Osteoblast (primary cell): ENCODE measurements at regions not wholly inside any gene's neighbourhood (a gene's known extent, or its start where the extent isn't known, plus 50 kb on each side); places are given as distances from the start of the nearest gene placed in this dataset.

Source experiments
- DNase-seq: peaks from one replicate; pipeline ENCODE4 v3.0.0; 2011; ENCODE audit warnings: low spot score, mixed read lengths; ENCODE audit not compliant: insufficient read length; ENCODE audit errors: missing footprints
- H2AFZ ChIP-seq: 2 replicates; pipeline ENCODE4 v1.6.0; 2011; ENCODE audit warnings: mild to moderate bottlenecking, low read length
- H3K27ac ChIP-seq: 2 replicates; pipeline ENCODE4 v1.5.1; 2011; ENCODE audit warnings: mild to moderate bottlenecking, low read depth, low read length, moderate library complexity
- H3K27me3 ChIP-seq: 2 replicates; pipeline ENCODE4 v1.6.0; 2012; ENCODE audit warnings: mild to moderate bottlenecking, control low read depth, inconsistent platforms, low read length, moderate library complexity; ENCODE audit not compliant: insufficient read depth
- H3K36me3 ChIP-seq: 2 replicates; pipeline ENCODE4 v1.5.1; 2011; ENCODE audit warnings: mild to moderate bottlenecking, low read length, control low read depth, moderate library complexity; ENCODE audit not compliant: insufficient read depth
- H3K4me1 ChIP-seq: 2 replicates; pipeline ENCODE4 v1.5.1; 2011; ENCODE audit warnings: mild to moderate bottlenecking, low read length, control low read depth, moderate library complexity; ENCODE audit not compliant: insufficient read depth
- H3K4me2 ChIP-seq: 2 replicates; pipeline ENCODE4 v1.6.0; 2011; ENCODE audit warnings: mild to moderate bottlenecking, low read length; ENCODE audit not compliant: insufficient read depth
- H3K4me3 ChIP-seq: fragments of 200-600 bp; sonication (generic); 3 replicates; pipeline ENCODE4 v1.5.1; 2012; ENCODE audit warnings: mild to moderate bottlenecking, low read length, inconsistent platforms; ENCODE audit not compliant: insufficient read depth
- H3K79me2 ChIP-seq: 2 replicates; pipeline ENCODE4 v1.6.0; 2012; ENCODE audit warnings: mild to moderate bottlenecking, low read length, control low read depth, inconsistent platforms; ENCODE audit not compliant: insufficient read depth
- H3K9me3 ChIP-seq: 2 replicates; pipeline ENCODE4 v1.5.1; 2011; ENCODE audit warnings: low read depth, low read length, control low read depth
- H4K20me1 ChIP-seq: 2 replicates; pipeline ENCODE4 v1.6.0; 2012; ENCODE audit warnings: mild to moderate bottlenecking, low read length, control low read depth; ENCODE audit not compliant: insufficient read depth
- TF ChIP-seq, protein P1 (sequence below): IDR thresholded peaks from 2 replicates; pipeline ENCODE4 v1.5.1; 2011; ENCODE audit warnings: mild to moderate bottlenecking, low read depth, low read length, moderate library complexity; ENCODE audit errors: extremely low read depth

DNA sequence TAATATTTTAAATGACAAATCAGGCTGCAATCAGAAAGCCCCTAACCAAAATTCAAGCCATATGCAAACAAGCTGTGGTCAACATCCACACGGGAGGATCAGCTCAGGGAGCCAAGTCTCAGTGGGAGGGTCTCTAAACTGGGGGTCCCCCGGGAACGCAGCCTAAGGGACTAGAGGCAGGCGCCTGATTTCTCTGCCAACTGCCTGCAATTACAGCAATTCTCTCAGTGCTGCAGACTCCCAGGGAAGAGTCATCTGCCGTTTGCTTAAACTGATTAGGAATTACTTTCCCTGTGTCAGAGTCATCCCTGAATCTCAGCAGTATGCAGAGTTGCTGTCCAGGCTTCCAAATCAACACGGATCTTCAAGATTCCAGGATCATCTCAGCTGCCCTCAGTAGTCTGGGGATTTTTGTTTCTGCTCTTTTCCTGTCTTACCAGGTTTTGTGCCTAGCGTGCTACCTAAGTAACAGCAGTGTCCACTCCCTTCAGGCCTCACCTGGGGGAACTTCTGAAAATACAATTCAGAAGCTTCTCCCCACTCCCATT lies 247.8 kb downstream of the RRAGC start:
- Histone ChIP-seq H3K36me3 (no peaks in the 10 kb centered on the region), H3K4me3 (no peak overlapping the region), H3K9me3 (no peaks in the 10 kb centered on the region), H2AFZ (no peak overlapping the region), H3K79me2 (no peaks in the 10 kb centered on the region), H3K27ac (no peak overlapping the region), H3K27me3 (no peaks in the 10 kb centered on the region), H4K20me1 (no peaks in the 10 kb centered on the region), H3K4me2 (no peak overlapping the region), H3K4me1 (no peaks in the 10 kb centered on the region)
- TF ChIP-seq, protein P1, sequence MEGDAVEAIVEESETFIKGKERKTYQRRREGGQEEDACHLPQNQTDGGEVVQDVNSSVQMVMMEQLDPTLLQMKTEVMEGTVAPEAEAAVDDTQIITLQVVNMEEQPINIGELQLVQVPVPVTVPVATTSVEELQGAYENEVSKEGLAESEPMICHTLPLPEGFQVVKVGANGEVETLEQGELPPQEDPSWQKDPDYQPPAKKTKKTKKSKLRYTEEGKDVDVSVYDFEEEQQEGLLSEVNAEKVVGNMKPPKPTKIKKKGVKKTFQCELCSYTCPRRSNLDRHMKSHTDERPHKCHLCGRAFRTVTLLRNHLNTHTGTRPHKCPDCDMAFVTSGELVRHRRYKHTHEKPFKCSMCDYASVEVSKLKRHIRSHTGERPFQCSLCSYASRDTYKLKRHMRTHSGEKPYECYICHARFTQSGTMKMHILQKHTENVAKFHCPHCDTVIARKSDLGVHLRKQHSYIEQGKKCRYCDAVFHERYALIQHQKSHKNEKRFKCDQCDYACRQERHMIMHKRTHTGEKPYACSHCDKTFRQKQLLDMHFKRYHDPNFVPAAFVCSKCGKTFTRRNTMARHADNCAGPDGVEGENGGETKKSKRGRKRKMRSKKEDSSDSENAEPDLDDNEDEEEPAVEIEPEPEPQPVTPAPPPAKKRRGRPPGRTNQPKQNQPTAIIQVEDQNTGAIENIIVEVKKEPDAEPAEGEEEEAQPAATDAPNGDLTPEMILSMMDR: no peak
- peak; percentile 50 for DNase-seq

DNA sequence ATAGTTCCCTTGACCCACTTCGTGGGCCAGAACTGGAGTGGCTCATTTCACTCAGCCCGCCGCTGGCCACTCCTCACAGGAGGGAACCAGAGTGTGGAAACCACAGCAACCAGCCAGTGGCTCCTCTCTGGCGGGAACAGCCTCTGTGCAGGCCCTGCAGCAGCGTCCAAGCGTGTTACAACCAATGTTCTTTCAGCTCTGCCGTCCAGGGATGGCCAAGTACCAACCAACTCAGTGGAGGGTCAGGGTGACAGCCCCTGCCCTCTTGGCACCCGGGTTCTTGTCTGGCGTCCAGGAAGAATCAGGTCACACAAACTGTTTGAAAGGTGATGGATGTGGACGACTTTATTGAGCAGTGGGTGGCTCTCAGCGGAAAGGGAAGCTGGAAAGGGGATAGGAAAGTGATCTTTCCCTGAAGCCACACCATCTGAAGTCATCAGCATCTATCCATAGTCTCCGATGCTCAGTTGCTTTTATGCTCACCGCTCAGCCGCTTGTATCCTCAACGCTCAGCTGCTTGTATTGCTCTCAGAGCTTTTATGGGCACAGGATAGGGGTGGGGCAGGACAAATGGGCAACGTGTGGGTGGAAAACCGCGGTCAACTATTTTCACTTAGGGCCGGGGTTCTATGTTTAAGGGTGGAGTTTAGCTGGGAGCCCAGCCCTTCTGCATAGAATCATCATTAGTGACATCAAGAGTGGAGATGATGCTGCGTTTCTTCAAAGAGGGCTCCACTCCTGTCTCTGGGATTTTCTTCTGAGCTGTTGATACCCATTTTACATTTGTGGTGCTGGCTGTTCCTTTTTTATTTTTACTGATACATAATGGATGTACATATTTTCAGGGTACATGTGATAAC lies 250.2 kb downstream of the RRAGC start:
- no peaks in the 10 kb centered on the region for H3K79me2 ChIP-seq
- H3K9me3 ChIP-seq: no peaks in the 10 kb centered on the region
- H4K20me1 ChIP-seq: no peaks in the 10 kb centered on the region
- H3K27me3 ChIP-seq: no peaks in the 10 kb centered on the region
- H2AFZ ChIP-seq: no peak overlapping the region
- no peak overlapping the region for H3K4me3 ChIP-seq
- H3K4me2 ChIP-seq: no peak overlapping the region
- DNase-seq: no peak
- H3K4me1 ChIP-seq: no peaks in the 10 kb centered on the region
- H3K36me3 ChIP-seq: no peaks in the 10 kb centered on the region
- TF ChIP-seq, protein P1: no peak
- no peak overlapping the region for H3K27ac ChIP-seq

DNA sequence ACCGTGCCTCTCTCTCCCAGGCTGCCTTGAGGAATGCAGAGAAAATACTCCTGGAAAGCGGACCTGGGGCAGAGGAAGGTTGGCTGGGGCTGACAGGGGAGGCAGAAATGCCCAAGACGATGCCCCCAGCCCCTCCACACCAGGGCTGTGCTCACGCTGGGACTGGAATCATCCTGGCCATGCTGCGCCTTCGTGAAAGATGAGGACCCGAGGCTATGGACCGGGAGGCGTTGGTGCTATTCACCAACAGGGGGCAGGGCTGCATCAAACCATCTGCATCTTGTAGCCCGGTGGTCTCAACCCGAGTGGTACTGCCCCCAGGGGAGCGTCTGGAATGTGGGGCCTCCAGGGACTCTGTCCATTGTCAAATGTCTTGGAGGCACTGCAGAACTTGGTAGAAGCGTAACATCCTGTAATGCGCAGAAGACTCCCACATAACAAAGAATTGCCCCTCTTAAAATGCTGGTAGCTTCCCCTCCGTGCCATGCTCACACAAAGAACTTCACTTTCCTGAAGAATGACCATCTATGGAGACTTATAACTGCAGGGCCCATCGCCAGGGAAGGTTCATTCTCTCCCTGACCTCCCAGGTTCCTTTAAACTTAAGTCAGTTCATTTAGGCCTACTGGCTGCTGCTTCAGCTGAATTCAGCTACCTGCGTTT lies 251.2 kb downstream of the RRAGC start:
- Histone ChIP-seq H3K27ac (no peak overlapping the region), H3K4me1 (no peaks in the 10 kb centered on the region), H2AFZ (no peak overlapping the region), H3K27me3 (no peaks in the 10 kb centered on the region), H3K36me3 (no peaks in the 10 kb centered on the region), H3K4me3 (no peak overlapping the region), H3K4me2 (no peak overlapping the region), H3K9me3 (no peaks in the 10 kb centered on the region), H3K79me2 (no peaks in the 10 kb centered on the region), H4K20me1 (no peaks in the 10 kb centered on the region)
- TF ChIP-seq, protein P1: peak; percentile 57
- peak; percentile 81 for DNase-seq

DNA sequence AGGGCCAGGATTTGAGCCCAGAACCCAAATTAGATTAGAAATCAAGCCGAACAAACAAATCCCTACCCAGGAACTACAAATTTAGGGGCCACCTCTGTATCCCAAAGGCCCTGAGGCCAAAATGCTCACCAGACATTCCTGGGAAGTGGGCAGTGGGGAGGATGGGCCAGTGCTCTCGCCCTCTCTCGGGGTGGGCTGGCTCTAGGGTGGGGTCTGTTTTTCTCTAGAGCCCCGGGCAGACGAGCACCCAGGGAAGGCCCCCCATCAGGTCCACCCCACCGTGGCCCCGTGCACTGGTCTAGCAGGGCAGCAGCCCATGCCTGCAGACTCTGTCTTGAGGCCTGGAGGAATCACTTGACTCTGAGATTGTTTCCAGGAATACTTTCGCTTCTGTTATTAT lies 252.0 kb downstream of the RRAGC start:
- Histone ChIP-seq H3K79me2 (no peaks in the 10 kb centered on the region), H3K4me1 (no peaks in the 10 kb centered on the region), H3K4me3 (no peak overlapping the region), H3K36me3 (no peaks in the 10 kb centered on the region), H4K20me1 (no peaks in the 10 kb centered on the region), H3K4me2 (no peak overlapping the region), H2AFZ (no peak overlapping the region), H3K27ac (no peak overlapping the region), H3K9me3 (no peaks in the 10 kb centered on the region), H3K27me3 (no peaks in the 10 kb centered on the region)
- TF ChIP-seq, protein P1: no peak
- no peak for DNase-seq
